Activated naive CD4-positive, alpha-beta T cell treated with anti-CD3 and anti-CD28 coated beads for 36 hours (primary cell): ENCODE measurements at regions not wholly inside any gene's neighbourhood (a gene's known extent, or its start where the extent isn't known, plus 50 kb on each side); places are given as distances from the start of the nearest gene placed in this dataset.

Experiments used
- CTCF ChIA-PET: fragments of 350-600 bp; sonication (Branson Sonifier 250); formaldehyde crosslinking; loops from one replicate; lab custom pipeline; 2021; ENCODE audit warnings: antibody characterized with exemption; lab: Charles Lee
- DNase-seq: peaks from one replicate; pipeline ENCODE4 v3.0.0-alpha.2; 2020
- H3K27ac Mint-ChIP-seq: one replicate; pipeline ENCODE4 v1.8.0; 2021; ENCODE audit warnings: mild to moderate bottlenecking, mixed read lengths
- H3K27me3 Mint-ChIP-seq: one replicate; pipeline ENCODE4 v1.8.0; 2021; ENCODE audit warnings: low read depth, mixed read lengths
- H3K36me3 Mint-ChIP-seq: one replicate; pipeline ENCODE4 v1.8.0; 2021; ENCODE audit warnings: low read depth, mixed read lengths
- H3K4me1 Mint-ChIP-seq: one replicate; pipeline ENCODE4 v1.8.0; 2021; ENCODE audit warnings: low read depth, mixed read lengths
- H3K4me3 Mint-ChIP-seq: one replicate; pipeline ENCODE4 v1.8.0; 2021; ENCODE audit warnings: mild to moderate bottlenecking, moderate library complexity, mixed read lengths
- H3K9me3 Mint-ChIP-seq: one replicate; pipeline ENCODE4 v1.8.0; 2021; ENCODE audit warnings: mixed read lengths
- intact Hi-C: fragments of 100-400 bp; cut with micrococcal nuclease; formaldehyde crosslinking; loops from one replicate; pipeline ENCODE4 v1.15.1; 2023

DNA sequence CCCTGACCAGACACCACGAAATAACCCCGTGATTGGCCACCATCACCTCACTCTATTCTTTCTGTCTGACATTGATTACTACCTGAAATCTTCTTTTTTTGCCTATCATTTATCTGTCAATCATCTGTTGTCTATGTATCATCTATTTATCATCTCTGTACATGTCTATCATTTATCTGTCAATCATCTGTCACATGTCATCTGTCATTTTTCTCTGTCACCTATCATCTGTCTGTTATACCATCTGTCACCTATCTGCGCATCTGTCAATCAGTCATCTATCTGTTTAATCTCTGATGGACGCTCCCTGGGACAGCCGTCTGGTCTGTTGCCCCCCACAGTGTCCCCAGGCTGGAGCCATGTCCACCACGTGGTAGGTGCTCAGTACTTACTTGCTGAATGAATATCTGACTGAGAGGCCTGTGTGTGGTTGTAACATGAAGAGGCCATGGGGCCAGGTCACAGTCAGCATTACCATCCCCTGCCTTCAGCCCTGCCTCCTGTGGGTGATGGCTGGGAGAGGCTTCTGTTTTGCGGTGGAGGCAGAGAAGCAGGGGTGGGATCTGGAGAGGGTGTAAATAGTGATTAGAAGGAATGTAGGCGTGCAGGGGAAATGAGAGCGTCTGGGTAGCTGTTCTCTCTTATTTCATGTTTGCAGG lies 302.7 kb downstream of the QKI start:
- Mint-ChIP-seq H3K27ac (no peak overlapping the region), H3K9me3 (no peaks in the 10 kb centered on the region), H3K4me3 (no peak overlapping the region), H3K36me3 (no peaks in the 10 kb centered on the region), H3K4me1 (peaks cover 2% of the 10 kb centered on the region), H3K27me3 (no peaks in the 10 kb centered on the region)
- intact Hi-C loops = no loop called here
- CTCF ChIA-PET = no interaction called here
- no peak for DNase-seq

DNA sequence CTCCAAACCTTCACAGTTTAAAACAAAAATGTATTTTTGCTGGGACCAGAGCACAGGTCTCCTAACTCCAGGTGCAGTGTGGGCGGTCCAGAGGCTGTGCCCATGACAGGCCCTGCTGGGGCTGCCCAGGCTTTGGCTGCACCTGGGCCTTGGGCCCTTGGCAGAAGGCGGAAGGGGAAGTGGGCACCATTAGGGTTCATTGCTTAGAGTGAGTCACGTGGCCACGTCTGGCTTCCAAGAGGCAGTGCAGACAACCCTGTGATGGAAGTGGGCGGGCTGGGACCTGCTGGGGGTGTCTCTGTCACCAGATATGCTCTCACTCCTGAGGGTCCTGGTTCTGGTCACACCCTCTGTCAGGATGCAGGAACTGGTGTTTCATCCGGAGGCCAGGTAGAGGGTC lies 302.2 kb downstream of the QKI start:
- no peak overlapping the region for H3K27ac Mint-ChIP-seq
- H3K27me3 Mint-ChIP-seq = no peaks in the 10 kb centered on the region
- CTCF ChIA-PET = no interaction called here
- no peaks in the 10 kb centered on the region for H3K36me3 Mint-ChIP-seq
- peaks cover 2% of the 10 kb centered on the region for H3K4me1 Mint-ChIP-seq
- no peak for DNase-seq
- no peaks in the 10 kb centered on the region for H3K9me3 Mint-ChIP-seq
- intact Hi-C loops = no loop called here
- no peak overlapping the region for H3K4me3 Mint-ChIP-seq

DNA sequence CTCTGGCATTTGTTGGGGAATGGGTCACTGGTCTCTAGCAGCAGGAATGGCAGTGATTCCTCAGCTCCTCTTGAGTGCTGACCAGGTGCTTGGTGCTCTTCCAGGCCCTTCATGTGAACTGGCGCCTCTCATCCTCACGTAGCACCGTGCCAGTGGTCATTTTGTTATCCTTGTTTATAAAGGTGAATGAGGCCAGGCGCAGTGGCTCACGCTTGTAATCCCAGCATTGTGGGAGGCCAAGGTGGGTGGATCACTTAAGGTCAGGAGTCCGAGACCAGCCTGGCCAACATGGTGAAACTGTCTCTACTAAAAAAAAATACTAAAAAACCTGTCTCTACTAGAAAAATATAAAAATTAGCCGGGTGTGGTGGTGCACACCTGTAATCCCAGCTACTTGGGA lies 301.3 kb downstream of the QKI start:
- Mint-ChIP-seq H3K4me1 (peaks cover 2% of the 10 kb centered on the region), H3K9me3 (no peaks in the 10 kb centered on the region), H3K36me3 (no peaks in the 10 kb centered on the region), H3K27me3 (no peaks in the 10 kb centered on the region), H3K27ac (no peak overlapping the region), H3K4me3 (no peak overlapping the region)
- DNase-seq = no peak
- intact Hi-C loops = no loop called here
- CTCF ChIA-PET = no interaction called here

DNA sequence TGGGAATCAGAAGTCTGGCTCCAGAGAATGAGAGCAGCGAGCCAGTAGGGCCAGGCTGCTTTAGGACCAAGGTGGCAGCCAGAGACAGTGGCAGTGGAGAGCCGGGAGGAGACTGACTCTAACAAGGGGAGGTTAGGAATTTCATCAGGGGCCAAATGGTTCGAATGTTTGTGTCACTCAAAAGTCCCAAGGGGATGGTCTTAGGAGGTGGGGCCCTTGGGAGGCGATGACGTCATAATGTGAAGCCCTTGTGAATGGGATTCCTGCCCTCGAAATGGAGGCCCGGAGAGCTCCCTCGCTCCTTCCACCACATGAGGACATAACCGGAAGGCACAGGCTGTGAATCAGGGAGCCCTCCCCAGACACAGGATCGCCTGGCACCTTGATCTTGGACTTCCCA lies 299.7 kb downstream of the QKI start:
- Mint-ChIP-seq H3K36me3 (no peaks in the 10 kb centered on the region), H3K27me3 (no peaks in the 10 kb centered on the region), H3K9me3 (no peaks in the 10 kb centered on the region), H3K27ac (no peak overlapping the region), H3K4me3 (no peak overlapping the region), H3K4me1 (peaks cover 2% of the 10 kb centered on the region)
- DNase-seq = no peak
- CTCF ChIA-PET = no interaction called here
- intact Hi-C loops = no loop called here

DNA sequence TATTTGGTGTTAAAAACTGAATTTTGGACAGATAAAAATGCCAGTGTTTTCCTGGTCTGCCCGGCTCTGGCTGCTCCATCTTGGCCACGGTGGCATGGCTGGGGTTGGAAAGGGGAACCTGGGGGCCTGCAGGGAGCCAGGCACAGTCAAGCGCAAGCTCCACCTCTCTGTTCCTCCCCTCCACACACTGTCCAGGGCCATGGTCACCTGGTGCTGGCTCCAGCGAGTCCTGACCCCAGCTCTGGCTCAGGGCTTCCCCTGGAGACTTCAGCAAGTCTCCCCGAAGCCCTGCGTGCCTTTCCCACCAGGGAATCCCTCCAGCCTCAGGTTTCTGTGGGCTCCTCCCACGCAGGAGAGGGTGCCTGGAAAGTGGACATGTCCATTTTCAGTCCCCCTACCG lies 298.5 kb downstream of the QKI start:
- no peak for DNase-seq
- no peak overlapping the region for H3K27ac Mint-ChIP-seq
- H3K9me3 Mint-ChIP-seq = no peaks in the 10 kb centered on the region
- peaks cover 2% of the 10 kb centered on the region for H3K4me1 Mint-ChIP-seq
- no peak overlapping the region for H3K4me3 Mint-ChIP-seq
- H3K36me3 Mint-ChIP-seq = no peaks in the 10 kb centered on the region
- CTCF ChIA-PET = no interaction called here
- intact Hi-C loops = no loop called here
- peaks cover 4% of the 10 kb centered on the region for H3K27me3 Mint-ChIP-seq

DNA sequence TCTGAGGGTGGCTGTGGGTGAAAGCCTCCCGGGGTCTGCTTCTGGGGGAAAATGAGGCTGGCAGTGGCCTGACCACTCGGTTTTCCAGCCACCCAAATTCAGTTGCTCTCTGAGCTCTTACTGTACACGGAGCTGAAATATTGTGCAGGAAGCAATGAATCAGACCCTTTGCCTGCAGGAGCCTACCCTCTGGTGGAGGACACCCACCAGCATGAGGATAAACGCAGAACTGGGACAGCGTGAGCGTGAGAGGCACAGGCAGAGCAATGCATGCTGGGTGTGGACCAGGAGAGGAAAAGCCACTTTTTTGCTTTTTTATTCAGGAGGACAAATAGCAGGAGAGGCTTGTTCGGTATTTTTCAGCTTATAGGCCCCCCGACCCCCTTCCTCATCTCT lies 298.0 kb downstream of the QKI start:
- Mint-ChIP-seq H3K27me3 (peaks cover 4% of the 10 kb centered on the region), H3K4me3 (no peak overlapping the region), H3K4me1 (peaks cover 2% of the 10 kb centered on the region), H3K27ac (no peak overlapping the region), H3K36me3 (no peaks in the 10 kb centered on the region), H3K9me3 (no peaks in the 10 kb centered on the region)
- no peak for DNase-seq
- CTCF ChIA-PET = no interaction called here
- intact Hi-C loops = no loop called here

DNA sequence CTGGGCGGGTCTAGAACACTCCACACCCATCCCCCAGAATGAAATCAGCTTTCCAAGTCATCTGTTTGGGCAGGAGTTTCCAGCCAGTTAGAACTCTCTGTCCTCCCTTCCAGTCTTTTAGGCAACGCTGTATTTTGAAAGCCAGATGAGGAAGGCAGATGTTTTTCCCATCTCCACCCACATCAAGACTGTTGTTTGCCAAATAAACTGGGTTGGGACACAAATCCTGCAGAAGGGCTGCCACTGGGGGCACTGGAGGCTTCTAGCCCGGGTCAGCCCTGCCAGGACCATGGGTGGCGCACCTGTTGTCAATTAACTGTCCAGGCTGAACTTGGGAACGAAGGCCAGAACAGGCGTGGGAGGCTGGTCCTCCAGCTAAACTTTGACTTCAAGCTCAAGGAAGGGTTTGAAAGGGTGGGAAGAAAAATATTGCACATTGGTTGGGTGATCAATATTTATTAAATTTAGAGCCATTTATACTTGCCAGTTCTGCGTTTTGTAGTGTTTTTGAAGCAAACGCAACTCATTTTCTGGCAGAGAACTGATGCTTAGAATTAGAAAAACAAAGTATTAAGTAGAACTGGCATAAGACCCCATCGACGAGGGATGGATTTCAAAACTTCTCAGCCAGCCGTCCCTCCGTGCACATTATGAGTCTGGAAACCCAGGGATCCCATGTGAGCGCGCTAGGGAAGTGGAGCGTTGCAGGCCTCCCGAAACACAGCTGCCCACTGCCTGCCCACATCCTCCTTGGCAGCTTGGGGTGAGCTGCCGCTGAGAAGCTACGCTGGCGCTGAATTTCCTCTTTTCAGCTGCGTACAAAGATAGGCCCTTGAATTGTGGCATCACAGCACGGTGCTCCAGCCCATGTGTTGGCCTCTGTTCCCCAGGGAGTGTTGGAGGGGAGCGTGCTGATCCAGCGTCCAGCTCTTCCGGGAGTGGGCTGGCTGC lies 297.4 kb downstream of the QKI start:
- H3K4me1 Mint-ChIP-seq = peaks cover 7% of the 10 kb centered on the region
- intact Hi-C loops = no loop called here
- DNase-seq = no peak
- no peak overlapping the region for H3K27ac Mint-ChIP-seq
- no peak overlapping the region for H3K4me3 Mint-ChIP-seq
- CTCF ChIA-PET = no interaction called here
- no peaks in the 10 kb centered on the region for H3K36me3 Mint-ChIP-seq
- H3K9me3 Mint-ChIP-seq = no peaks in the 10 kb centered on the region
- peaks cover 8% of the 10 kb centered on the region for H3K27me3 Mint-ChIP-seq

DNA sequence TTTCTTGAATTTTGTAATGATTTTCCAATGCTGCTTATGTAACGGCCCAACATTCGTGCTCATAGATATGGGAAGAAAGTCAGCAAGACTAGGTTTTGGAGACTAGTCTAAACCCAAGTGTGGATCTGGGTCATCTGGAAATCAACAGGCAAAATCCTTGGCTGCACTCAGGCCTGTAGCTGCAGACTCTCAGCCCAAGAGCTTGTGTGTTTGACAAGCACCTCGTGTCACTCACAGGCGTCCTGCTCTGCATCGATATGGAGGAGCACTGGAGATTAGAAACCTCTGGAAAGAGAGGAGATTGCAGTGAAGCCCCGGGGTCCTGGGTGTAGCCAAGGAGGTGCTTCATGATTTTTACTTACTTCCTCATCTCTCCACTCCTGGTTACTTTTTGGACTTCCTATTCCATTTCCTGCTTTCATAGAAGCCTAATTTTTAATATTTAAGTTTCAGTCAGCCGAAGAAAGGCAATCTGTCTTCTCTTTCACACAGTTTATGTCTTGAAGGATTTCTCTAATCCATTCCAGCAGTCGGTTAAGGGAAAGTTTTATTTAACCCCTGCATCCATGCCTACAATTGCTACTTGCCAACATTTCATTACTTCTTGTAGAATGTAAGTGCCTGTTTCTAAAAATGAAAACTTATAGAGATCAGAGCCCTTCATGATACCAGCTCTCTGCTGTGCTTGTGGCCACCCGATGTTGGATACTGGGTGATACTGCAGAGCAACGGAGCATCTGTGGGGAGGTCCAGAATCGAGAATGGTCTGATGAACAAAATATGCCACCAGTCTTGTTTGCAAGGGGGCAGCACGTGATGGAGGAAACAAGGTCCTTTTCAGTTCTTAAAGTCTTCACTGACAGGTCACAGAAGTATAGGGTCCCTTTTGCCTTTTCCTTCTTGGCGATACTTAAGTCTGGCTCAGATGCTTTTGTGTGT lies 296.3 kb downstream of the QKI start:
- Mint-ChIP-seq H3K4me3 (no peak overlapping the region), H3K4me1 (peaks cover 7% of the 10 kb centered on the region), H3K36me3 (no peaks in the 10 kb centered on the region), H3K27ac (no peak overlapping the region), H3K27me3 (peaks cover 8% of the 10 kb centered on the region), H3K9me3 (no peaks in the 10 kb centered on the region)
- no peak for DNase-seq
- intact Hi-C loops = no loop called here
- CTCF ChIA-PET = no interaction called here

DNA sequence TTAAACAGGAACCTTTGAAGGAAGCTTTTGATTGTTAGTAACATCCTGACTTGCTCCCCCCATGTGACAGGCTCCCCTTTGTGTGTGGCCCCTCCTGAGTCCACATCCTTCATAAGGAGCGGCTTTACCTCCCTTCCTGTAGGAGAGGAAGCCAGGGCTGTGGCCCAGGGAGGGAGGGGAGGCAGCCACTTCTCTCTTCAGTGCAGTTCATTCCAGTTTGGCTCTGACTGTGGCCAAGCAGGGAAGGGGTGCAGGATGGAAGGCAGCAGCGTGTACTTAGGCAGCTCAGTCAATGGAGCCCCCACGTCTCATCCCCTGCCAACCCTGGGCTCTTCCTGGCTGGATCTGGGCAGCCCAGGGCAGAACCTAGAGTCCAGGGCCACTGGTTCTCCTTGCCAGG lies 295.2 kb downstream of the QKI start:
- intact Hi-C loops = no loop called here
- DNase-seq = no peak
- H3K4me3 Mint-ChIP-seq = no peak overlapping the region
- H3K4me1 Mint-ChIP-seq = peaks cover 7% of the 10 kb centered on the region
- no peak overlapping the region for H3K27ac Mint-ChIP-seq
- no peaks in the 10 kb centered on the region for H3K9me3 Mint-ChIP-seq
- CTCF ChIA-PET = no interaction called here
- H3K36me3 Mint-ChIP-seq = no peaks in the 10 kb centered on the region
- peaks cover 8% of the 10 kb centered on the region for H3K27me3 Mint-ChIP-seq

DNA sequence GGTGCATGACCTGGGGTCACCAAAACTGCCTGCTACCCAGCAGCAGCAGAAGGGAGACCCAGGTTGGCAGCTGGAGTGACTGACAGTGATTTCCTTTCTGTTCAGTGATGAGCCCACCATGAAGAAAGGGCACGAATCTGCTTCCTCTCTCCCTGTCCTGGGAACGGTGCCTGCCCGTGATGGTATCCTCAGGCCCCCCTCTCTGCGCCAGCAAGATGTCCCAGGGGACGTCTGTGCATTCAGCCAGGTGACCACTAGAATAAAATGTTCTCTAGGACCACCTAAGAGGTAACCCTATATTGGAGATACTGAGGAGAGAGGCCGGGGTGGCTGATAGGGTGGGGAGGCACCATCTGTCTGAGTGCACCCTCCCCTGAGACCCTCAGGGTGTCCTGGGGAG lies 294.7 kb downstream of the QKI start:
- Mint-ChIP-seq H3K4me3 (no peak overlapping the region), H3K27me3 (peaks cover 8% of the 10 kb centered on the region), H3K4me1 (peaks cover 7% of the 10 kb centered on the region), H3K9me3 (no peaks in the 10 kb centered on the region), H3K36me3 (no peaks in the 10 kb centered on the region), H3K27ac (no peak overlapping the region)
- intact Hi-C loops = no loop called here
- DNase-seq = no peak
- CTCF ChIA-PET = no interaction called here

DNA sequence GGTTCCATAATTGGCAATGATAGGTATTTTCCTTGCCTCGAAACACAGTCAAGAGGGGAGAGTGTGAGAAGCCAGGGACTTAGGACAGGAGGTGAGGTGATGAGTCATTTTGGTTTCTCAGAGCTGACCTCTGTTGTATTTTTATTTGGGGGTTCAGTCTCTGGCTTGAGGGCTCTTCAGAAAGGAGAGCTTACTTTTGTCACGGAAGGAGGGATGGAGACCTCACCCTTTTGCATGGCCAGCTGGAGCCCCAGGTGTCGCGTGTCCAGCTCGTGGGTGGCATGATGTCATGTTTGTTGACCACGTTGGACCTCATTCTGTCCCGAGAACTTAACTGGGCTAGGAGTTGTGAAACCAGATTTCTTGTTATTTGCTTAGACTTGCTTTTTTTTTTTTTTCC lies 293.9 kb downstream of the QKI start:
- H3K27me3 Mint-ChIP-seq = peaks cover 8% of the 10 kb centered on the region
- no peak for DNase-seq
- no peaks in the 10 kb centered on the region for H3K36me3 Mint-ChIP-seq
- intact Hi-C loops = no loop called here
- H3K4me1 Mint-ChIP-seq = peaks cover 7% of the 10 kb centered on the region
- no peak overlapping the region for H3K27ac Mint-ChIP-seq
- H3K4me3 Mint-ChIP-seq = no peak overlapping the region
- H3K9me3 Mint-ChIP-seq = no peaks in the 10 kb centered on the region
- CTCF ChIA-PET = no interaction called here
